Activated T-cell treated with anti-CD3 and anti-CD28 coated beads, Interleukin-2, amount 50 U/mL, for 4 hours (primary cell): ENCODE measurements at regions not wholly inside any gene's neighbourhood (a gene's known extent, or its start where the extent isn't known, plus 50 kb on each side); places are given as distances from the start of the nearest gene placed in this dataset.
"Not testable (repeated sequence)": the region's sequence is repeated elsewhere in the genome, so short reads cannot be mapped to it uniquely, and the experiment has no call there.

Source experiments
- ATAC-seq, 2 donors: fragments of 200-7000 bp; cut with Tn5 transposase; one replicate each; pipeline ENCODE4 v1.10.0; 2021
- DNase-seq: peaks from one replicate; pipeline ENCODE4 v3.0.0-alpha.2; 2020
- H3K27me3 Mint-ChIP-seq: one replicate; pipeline ENCODE4 v1.8.0; 2021; ENCODE audit warnings: low read depth, mixed read lengths
- H3K36me3 Mint-ChIP-seq: one replicate; pipeline ENCODE4 v1.8.0; 2022; ENCODE audit warnings: mixed read lengths; ENCODE audit not compliant: insufficient read depth
- H3K4me1 Mint-ChIP-seq: one replicate; pipeline ENCODE4 v1.8.0; 2021; ENCODE audit warnings: low read depth, mixed read lengths
- H3K4me3 Mint-ChIP-seq: one replicate; pipeline ENCODE4 v1.8.0; 2021; ENCODE audit warnings: mild to moderate bottlenecking, moderate library complexity, mixed read lengths
- H3K9me3 Mint-ChIP-seq: one replicate; pipeline ENCODE4 v1.8.0; 2021; ENCODE audit warnings: mixed read lengths

DNA sequence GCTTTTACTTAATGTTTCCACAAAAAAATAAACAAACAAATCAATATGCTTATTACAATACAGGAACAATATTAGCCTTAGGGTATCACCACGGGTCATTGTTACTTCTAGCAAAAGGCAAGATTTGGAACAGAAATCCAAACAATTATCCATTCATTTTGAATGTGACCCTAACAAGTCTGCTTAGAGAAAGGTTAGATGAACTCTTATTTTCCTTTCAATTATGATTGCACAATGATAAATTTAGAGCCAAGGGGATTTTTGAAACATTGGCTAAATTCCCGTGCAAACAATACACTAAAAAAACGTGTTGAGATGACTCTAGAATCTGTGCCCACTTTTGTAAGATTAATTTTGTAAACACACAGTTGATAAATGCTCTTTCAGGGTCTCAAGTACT, 474.7 kb downstream of the PCDH7 start:
- no peaks in the 10 kb centered on the region for H3K4me1 Mint-ChIP-seq
- H3K27me3 Mint-ChIP-seq, result no peaks in the 10 kb centered on the region
- no peak for DNase-seq
- H3K36me3 Mint-ChIP-seq, result no peaks in the 10 kb centered on the region
- peaks cover 24% of the 10 kb centered on the region for H3K9me3 Mint-ChIP-seq
- no peak for ATAC-seq
- no peak overlapping the region for H3K4me3 Mint-ChIP-seq

- Mint-ChIP-seq H3K4me1 (no peaks in the 10 kb centered on the region), H3K36me3 (no peaks in the 10 kb centered on the region), H3K27me3 (no peaks in the 10 kb centered on the region), H3K9me3 (peaks cover 22% of the 10 kb centered on the region), H3K4me3 (no peak overlapping the region)
- DNase-seq (no peak), ATAC-seq (no peak)
These were observed 479.5 kb downstream of the PCDH7 start for GRCh38 chr4:31199644-31200043.

DNA sequence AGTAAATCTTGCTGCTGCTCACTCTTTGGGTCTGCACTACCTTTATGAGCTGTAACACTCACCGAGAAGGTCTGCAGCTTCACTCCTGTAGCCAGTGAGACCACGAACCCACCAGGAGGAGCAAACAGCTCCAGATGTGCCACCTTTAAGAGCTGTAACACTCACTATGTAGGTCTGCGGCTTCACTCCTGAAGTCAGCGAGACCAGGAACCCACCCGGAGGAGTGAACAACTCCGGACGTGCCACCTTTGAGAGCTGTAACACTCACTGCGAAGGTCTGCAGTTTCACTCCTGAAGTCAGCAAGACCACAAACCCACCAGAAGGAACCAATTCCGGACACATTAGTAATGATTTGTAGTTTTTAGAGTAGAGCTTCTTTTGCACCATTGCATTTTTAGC, 481.9 kb downstream of the PCDH7 start:
- not testable (repeated sequence) for DNase-seq, H3K4me1 Mint-ChIP-seq, H3K36me3 Mint-ChIP-seq, H3K4me3 Mint-ChIP-seq, H3K27me3 Mint-ChIP-seq, ATAC-seq
- peaks cover 15% of the 10 kb centered on the region for H3K9me3 Mint-ChIP-seq

DNA sequence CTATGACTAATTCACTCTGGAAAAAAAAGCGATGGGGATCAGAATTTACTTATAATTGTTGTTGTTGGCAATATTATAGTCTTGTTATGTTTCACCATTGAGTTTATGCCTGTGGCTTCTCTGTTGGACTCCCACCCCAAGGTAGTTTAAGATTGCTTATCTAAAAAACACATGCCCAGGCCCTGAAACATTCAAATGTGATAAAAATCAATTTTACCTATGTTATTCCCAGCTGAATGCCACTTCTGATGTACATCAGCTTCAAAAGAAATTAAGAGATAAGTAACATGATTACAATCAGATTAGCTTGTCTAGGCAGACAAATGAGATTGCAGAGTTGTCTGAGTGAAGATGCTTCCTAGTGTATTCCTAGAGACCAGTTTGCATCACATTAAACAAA, 484.7 kb downstream of the PCDH7 start:
- H3K4me3 Mint-ChIP-seq, result no peak overlapping the region
- DNase-seq, result no peak
- no peaks in the 10 kb centered on the region for H3K4me1 Mint-ChIP-seq
- no peak for ATAC-seq
- H3K36me3 Mint-ChIP-seq, result no peaks in the 10 kb centered on the region
- no peaks in the 10 kb centered on the region for H3K27me3 Mint-ChIP-seq
- peaks cover 12% of the 10 kb centered on the region for H3K9me3 Mint-ChIP-seq

GRCh38 chr4:31220921-31221320, 500.8 kb downstream of the PCDH7 start:
- ATAC-seq, result no peak
- Mint-ChIP-seq H3K9me3 (no peaks in the 10 kb centered on the region), H3K4me3 (no peak overlapping the region), H3K36me3 (no peaks in the 10 kb centered on the region), H3K27me3 (no peaks in the 10 kb centered on the region), H3K4me1 (no peaks in the 10 kb centered on the region)
- DNase-seq, result no peak

DNA sequence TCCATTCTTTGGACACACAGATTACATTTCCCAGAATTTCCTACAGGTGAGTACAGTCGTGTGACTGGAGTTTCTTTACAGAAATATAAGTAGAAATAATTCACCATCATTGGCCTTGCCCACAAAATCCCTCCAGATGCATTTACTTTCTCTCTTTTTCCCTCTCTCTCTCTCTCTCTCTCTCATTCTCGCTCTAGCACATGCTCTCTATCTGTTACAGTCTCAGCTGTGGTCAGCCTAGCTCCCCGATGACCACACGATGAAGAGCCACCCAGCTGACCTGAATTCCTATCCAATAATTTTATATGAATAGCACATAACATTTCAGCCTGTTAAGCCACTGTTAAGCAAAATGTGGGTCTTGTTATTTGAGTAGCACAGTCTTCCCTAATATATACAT, 507.9 kb downstream of the PCDH7 start:
- no peak overlapping the region for H3K4me3 Mint-ChIP-seq
- no peak for ATAC-seq
- peaks cover 9% of the 10 kb centered on the region for H3K9me3 Mint-ChIP-seq

DNA sequence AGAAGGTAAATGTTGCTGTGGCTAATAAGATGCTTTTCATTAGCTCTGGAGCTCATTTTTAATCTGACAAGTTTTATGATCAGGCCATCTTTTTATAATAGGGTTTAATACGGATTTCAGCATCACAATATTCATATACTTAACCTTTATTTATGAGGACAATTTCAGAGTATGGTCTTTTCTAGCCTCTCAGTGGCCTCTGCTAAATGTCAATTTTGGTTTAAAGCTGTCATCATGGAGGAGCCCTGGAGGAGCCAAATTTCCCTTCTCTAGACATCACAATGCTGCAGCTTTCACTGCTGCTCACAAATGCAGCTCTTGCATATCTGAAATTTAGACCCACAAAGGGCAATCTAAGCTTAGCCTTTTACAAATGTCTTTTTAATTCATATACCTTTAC, 510.4 kb downstream of the PCDH7 start:
- no peaks in the 10 kb centered on the region for H3K36me3 Mint-ChIP-seq
- no peaks in the 10 kb centered on the region for H3K4me1 Mint-ChIP-seq
- H3K9me3 Mint-ChIP-seq, result peaks cover 9% of the 10 kb centered on the region

More for the DNA sequence above, 507.9 kb downstream of the PCDH7 start:
- Mint-ChIP-seq H3K27me3 (no peaks in the 10 kb centered on the region), H3K4me1 (no peaks in the 10 kb centered on the region), H3K36me3 (no peaks in the 10 kb centered on the region)
- DNase-seq, result no peak

GRCh38 chr4:31234494-31234893, 514.3 kb downstream of the PCDH7 start:
- H3K36me3 Mint-ChIP-seq, result no peaks in the 10 kb centered on the region
- H3K9me3 Mint-ChIP-seq, result peaks cover 12% of the 10 kb centered on the region
- DNase-seq (no peak), ATAC-seq (no peak)
- no peaks in the 10 kb centered on the region for H3K27me3 Mint-ChIP-seq
- H3K4me1 Mint-ChIP-seq, result no peaks in the 10 kb centered on the region
- H3K4me3 Mint-ChIP-seq, result no peak overlapping the region

More for the DNA sequence above, 510.4 kb downstream of the PCDH7 start:
- no peak for DNase-seq
- no peak for ATAC-seq
- Mint-ChIP-seq H3K27me3 (no peaks in the 10 kb centered on the region), H3K4me3 (no peak overlapping the region)

- Mint-ChIP-seq H3K9me3 (peaks cover 16% of the 10 kb centered on the region), H3K36me3 (no peaks in the 10 kb centered on the region), H3K27me3 (no peaks in the 10 kb centered on the region), H3K4me1 (no peaks in the 10 kb centered on the region), H3K4me3 (no peak overlapping the region)
- ATAC-seq, result no peak
- no peak for DNase-seq
These were observed 514.7 kb downstream of the PCDH7 start for GRCh38 chr4:31234901-31235300.

- Mint-ChIP-seq H3K27me3 (no peaks in the 10 kb centered on the region), H3K36me3 (no peaks in the 10 kb centered on the region), H3K4me3 (no peak overlapping the region), H3K9me3 (peaks cover 16% of the 10 kb centered on the region), H3K4me1 (no peaks in the 10 kb centered on the region)
- DNase-seq (no peak), ATAC-seq (no peak)
These were observed 516.0 kb downstream of the PCDH7 start for GRCh38 chr4:31236020-31236638.

GRCh38 chr4:31236639-31237173, 516.5 kb downstream of the PCDH7 start:
- H3K27me3 Mint-ChIP-seq, result no peaks in the 10 kb centered on the region
- H3K4me1 Mint-ChIP-seq, result no peaks in the 10 kb centered on the region
- ATAC-seq, result no peak
- no peak overlapping the region for H3K4me3 Mint-ChIP-seq
- no peaks in the 10 kb centered on the region for H3K36me3 Mint-ChIP-seq
- H3K9me3 Mint-ChIP-seq, result peaks cover 20% of the 10 kb centered on the region
- no peak for DNase-seq

- Mint-ChIP-seq H3K36me3 (no peaks in the 10 kb centered on the region), H3K9me3 (peaks cover 17% of the 10 kb centered on the region), H3K4me3 (no peak overlapping the region), H3K27me3 (no peaks in the 10 kb centered on the region), H3K4me1 (no peaks in the 10 kb centered on the region)
- ATAC-seq (no peak), DNase-seq (no peak)
These were observed 517.1 kb downstream of the PCDH7 start for GRCh38 chr4:31237233-31237632.

DNA sequence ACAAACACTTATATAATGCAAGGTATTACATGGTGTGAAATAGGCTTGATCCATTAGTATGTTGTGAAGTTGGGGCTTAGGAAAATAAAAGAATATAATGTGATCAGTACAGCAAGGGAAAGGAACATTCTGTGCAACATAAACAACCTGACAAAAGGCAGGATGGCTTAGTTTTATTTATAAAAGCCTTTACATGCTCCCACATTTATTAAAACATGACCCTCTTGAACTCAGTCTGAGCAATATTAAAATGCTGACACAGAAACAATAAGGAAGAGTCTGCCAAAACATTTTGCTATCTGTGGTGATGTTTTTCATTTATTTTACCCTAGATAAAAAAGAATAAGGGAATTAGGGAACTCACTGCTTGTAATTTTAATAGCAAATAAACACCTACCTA, 519.7 kb downstream of the PCDH7 start:
- Mint-ChIP-seq H3K9me3 (peaks cover 26% of the 10 kb centered on the region), H3K27me3 (no peaks in the 10 kb centered on the region), H3K4me1 (no peaks in the 10 kb centered on the region), H3K36me3 (no peaks in the 10 kb centered on the region), H3K4me3 (no peak overlapping the region)
- DNase-seq, result no peak
- no peak for ATAC-seq

DNA sequence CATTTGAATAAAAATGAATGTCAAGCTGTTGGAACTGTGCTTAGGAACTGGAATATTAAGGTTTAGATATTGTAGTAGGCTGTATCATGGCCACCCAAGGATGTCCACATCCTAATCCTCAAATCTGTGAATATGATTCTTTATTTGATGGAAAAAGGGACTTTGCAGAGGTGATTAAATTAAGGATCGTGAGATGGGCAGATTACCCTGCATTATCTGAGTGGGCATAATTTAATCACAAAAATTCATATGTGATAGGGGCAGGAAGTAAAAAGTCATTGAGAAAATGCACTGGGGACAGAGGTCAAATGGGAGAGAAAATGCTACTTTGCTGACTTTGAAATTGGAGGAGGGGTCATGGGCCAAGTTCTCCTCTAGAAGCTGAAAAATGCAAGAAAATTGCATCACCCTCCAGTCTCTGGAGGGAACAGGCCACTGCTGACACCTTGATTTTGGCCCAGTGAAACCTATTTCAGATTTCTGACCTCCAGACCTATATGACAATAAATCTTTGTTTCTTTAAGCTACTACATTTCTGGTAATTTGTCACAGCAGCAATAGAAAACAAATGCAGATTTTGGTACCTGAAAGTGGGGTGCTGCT, 521.4 kb downstream of the PCDH7 start:
- H3K4me3 Mint-ChIP-seq, result no peak overlapping the region
- no peaks in the 10 kb centered on the region for H3K27me3 Mint-ChIP-seq
- no peak for ATAC-seq
- no peaks in the 10 kb centered on the region for H3K4me1 Mint-ChIP-seq
- no peaks in the 10 kb centered on the region for H3K36me3 Mint-ChIP-seq
- no peak for DNase-seq
- peaks cover 18% of the 10 kb centered on the region for H3K9me3 Mint-ChIP-seq

DNA sequence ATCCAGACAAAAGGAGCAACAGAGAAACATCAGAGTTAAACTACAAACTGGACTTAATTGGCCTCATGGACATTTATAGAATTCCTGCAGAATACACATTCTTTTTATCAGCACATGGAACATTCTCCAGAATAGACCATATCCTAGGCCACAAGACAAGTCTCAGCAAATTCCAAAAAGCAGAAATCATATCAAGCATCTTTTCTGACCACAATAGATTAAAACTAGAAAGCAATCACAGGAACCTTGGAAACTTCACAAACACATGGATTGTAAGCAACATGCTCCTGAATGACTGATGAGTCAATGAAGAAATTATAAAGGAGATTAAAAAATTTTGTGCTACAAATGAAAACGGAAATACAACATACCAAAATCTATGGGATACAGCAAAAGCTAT, 526.7 kb downstream of the PCDH7 start:
- no peak overlapping the region for H3K4me3 Mint-ChIP-seq
- peaks cover 15% of the 10 kb centered on the region for H3K9me3 Mint-ChIP-seq
- H3K27me3 Mint-ChIP-seq, result no peaks in the 10 kb centered on the region
- H3K36me3 Mint-ChIP-seq, result no peaks in the 10 kb centered on the region
- H3K4me1 Mint-ChIP-seq, result no peaks in the 10 kb centered on the region
- no peak for DNase-seq
- no peak for ATAC-seq
